Retinal pigment epithelial cell (primary cell): ENCODE measurements at regions not wholly inside any gene's neighbourhood (a gene's known extent, or its start where the extent isn't known, plus 50 kb on each side); places are given as distances from the start of the nearest gene placed in this dataset.

Source experiments
- DNase-seq: peaks from one replicate; pipeline ENCODE4 v3.0.0-alpha.2; 2010; ENCODE audit warnings: low read depth
- H3K4me3 ChIP-seq: 2 replicates; pipeline ENCODE4 v1.5.1; 2011; ENCODE audit warnings: mild to moderate bottlenecking, low read length, control low read depth, moderate library complexity
- TF ChIP-seq, protein P1 (sequence below): conservative IDR thresholded peaks from 2 replicates; pipeline ENCODE4 v1.5.1; 2011; ENCODE audit warnings: low read depth, low read length, control low read depth, inconsistent platforms

DNA sequence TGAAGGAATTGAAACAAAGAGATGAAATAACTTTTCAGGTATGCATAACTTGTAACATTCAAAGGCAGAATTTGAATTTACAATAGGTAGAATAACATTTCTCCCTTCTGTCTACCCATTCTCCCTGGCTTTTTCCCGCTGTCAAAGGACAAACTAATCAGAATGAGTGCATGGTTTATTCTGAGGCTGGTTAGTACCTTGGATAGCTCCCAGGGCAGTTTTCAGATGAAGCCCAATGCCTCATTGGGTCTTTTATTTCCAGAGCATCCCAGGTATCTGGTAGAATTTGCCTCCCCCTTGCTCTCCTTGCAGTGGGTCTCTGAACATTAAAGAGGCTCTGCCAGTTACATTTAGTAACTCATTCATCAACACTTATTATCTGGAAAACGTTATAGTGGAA lies 665.5 kb downstream of the BCKDHB start:
- TF ChIP-seq, protein P1, sequence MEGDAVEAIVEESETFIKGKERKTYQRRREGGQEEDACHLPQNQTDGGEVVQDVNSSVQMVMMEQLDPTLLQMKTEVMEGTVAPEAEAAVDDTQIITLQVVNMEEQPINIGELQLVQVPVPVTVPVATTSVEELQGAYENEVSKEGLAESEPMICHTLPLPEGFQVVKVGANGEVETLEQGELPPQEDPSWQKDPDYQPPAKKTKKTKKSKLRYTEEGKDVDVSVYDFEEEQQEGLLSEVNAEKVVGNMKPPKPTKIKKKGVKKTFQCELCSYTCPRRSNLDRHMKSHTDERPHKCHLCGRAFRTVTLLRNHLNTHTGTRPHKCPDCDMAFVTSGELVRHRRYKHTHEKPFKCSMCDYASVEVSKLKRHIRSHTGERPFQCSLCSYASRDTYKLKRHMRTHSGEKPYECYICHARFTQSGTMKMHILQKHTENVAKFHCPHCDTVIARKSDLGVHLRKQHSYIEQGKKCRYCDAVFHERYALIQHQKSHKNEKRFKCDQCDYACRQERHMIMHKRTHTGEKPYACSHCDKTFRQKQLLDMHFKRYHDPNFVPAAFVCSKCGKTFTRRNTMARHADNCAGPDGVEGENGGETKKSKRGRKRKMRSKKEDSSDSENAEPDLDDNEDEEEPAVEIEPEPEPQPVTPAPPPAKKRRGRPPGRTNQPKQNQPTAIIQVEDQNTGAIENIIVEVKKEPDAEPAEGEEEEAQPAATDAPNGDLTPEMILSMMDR = no peak
- H3K4me3 ChIP-seq = no peak overlapping the region
- DNase-seq = peak; percentile 21

DNA sequence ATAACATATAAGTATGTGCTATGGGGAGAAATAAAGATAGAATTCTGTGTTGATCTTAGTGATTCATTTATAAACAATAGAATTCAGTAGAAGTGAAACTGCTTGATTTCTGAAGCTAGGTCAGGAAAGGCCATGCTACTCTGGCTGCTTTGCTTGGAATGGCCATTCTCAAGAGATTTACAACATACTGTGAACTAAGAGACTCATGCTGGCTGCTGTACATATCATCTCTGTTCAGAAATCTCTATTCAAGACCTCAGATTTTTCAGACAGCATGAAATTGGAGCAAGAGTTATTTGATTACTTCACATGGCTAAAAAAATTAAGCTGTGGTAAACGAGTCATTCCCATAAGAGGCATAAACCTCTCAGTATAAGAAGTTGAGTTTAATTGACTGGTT lies 662.6 kb downstream of the BCKDHB start:
- TF ChIP-seq, protein P1 = no peak
- DNase-seq = peak; percentile 62
- H3K4me3 ChIP-seq = no peak overlapping the region

DNA sequence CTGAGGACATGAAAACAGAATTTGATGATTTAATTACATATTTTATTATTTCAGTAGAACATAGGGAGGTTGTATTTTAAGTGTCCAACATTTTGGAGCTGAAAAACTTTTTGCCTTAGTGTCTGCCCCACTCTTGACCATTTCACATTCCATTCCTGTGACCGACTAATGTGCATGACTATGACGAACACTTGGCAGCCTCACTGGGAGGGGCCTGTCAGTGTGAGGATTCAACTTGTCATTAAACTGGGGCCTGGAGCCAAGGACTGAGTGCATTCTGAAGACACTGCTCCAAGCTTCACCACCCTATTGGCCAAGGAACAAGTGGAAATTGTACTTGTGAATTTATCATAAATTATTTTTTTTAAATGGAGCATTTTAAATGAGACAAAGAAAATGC lies 661.3 kb downstream of the BCKDHB start:
- H3K4me3 ChIP-seq = no peak overlapping the region
- DNase-seq = peak; percentile 81
- TF ChIP-seq, protein P1 = no peak

DNA sequence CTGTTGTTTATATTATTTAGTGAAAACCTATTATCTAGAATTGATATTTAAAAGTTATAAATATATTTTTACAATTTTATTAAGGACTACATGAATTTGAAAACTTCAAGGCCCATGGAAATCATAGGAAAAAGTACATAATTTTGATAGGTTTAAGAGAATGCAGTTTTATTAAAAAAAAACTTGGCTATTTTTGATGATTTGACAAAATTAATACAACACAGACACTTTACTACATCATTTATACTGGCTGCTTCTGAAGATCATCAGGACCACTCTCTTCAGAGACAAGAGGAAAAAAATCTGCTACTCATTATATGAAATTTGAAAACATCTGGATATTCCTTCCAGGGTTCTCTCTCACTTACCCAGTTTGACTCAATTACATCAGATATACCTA lies 637.7 kb downstream of the BCKDHB start:
- H3K4me3 ChIP-seq = no peak overlapping the region
- DNase-seq = no peak
- TF ChIP-seq, protein P1 = no peak

DNA sequence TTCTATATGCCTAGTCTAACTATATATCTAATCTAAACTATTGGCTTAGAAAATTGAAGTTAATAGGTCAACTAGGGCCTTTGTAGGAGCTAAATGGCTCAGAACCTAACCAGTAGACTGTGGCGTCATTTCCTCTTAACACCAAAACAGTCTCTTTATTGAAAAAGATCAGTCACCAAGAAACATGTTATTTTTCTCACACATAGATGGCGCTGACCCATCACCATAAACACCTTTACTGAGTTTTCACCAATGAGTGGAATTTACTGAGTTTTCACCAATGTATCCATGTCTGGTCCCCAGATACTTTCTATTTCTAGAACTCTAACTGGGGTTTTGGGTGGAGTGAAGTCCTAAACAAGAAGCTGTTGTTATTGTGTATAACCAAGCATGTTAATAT lies 636.0 kb downstream of the BCKDHB start:
- H3K4me3 ChIP-seq = no peak overlapping the region
- TF ChIP-seq, protein P1 = peak; percentile 61
- DNase-seq = peak; percentile 35

DNA sequence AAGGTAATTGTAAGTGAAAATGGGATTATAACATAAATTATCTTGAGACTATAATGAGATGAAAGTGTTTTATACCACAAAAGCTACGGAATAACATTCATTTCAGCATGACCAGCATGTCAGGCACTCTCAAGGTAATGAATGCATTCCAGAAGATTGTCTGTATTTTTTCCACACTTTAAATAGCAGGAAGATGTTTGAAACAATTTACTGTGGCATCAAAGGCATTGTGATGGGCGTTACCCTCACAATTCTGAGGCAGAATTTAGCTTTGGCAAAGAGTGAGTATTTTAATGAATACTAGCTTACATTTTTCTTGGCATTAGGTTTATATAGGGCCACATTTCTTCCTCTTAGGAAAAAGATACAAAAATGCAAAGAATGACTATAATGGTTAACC lies 627.2 kb downstream of the BCKDHB start:
- DNase-seq = peak; percentile 80
- TF ChIP-seq, protein P1 = no peak
- H3K4me3 ChIP-seq = no peak overlapping the region

DNA sequence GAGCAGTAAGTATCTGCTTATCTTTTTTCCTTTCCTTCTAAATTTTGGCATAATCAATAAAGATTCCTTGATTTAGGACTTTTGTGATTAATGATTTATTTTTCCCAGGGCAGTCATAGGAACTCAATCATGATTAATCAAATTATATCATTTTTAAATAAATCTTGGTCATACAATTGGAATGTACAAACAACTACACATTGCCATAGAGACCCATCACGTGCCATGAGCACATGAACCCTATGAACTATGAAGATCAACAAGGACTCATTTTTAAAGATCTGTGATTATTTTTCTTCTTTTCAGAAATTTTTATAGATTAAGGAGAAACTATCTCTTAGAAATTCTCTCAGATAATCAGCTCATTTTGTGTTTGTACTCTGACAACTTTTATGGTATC lies 622.4 kb downstream of the BCKDHB start:
- peak; percentile 12 for DNase-seq
- TF ChIP-seq, protein P1 = no peak

More for the DNA sequence above, 622.4 kb downstream of the BCKDHB start:
- H3K4me3 ChIP-seq = no peak overlapping the region
